Mammary epithelial cell (primary cell): ENCODE measurements at regions not wholly inside any gene's neighbourhood (a gene's known extent, or its start where the extent isn't known, plus 50 kb on each side); places are given as distances from the start of the nearest gene placed in this dataset.

Experiments used
- EZH2 ChIP-seq: IDR thresholded peaks from 2 replicates; pipeline ENCODE4 v1.6.1; 2012; ENCODE audit warnings: low read length, inconsistent platforms, borderline replicate concordance
- TF ChIP-seq, protein P1 (sequence below), 2 donors: IDR thresholded peaks in 1 of 2; conservative IDR thresholded peaks in 1 of 2; 2 replicates each; pipeline ENCODE4 v1.5.1; 2011 to 2012; ENCODE audit warnings: inconsistent platforms in 2 of 2, low read length in 2 of 2, mild to moderate bottlenecking in 2 of 2, control low read depth in 1 of 2, low read depth in 1 of 2; ENCODE audit not compliant: insufficient read depth in 1 of 2; ENCODE audit errors: extremely low read depth in 1 of 2

DNA sequence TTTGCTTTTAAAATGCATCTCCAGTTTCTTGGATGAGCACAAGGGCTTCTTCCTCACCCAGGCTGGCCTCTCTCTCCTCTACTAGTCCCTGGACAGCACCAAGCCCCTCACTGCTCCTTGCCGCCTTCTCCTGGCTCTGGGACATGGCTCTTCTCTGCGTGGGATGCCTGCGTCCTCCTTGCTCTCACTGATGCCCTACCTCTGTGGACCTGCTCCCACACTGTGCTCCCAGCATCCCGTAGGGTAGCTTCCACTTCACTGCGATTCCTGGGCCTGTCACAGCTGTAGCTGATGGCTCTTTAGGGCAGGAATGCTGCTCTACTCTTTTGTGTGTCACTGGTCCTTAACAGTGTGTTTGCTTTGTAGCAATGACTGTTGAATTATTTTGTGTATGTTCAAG, 136.3 kb downstream of the SNX19 start:
- TF ChIP-seq, protein P1, sequence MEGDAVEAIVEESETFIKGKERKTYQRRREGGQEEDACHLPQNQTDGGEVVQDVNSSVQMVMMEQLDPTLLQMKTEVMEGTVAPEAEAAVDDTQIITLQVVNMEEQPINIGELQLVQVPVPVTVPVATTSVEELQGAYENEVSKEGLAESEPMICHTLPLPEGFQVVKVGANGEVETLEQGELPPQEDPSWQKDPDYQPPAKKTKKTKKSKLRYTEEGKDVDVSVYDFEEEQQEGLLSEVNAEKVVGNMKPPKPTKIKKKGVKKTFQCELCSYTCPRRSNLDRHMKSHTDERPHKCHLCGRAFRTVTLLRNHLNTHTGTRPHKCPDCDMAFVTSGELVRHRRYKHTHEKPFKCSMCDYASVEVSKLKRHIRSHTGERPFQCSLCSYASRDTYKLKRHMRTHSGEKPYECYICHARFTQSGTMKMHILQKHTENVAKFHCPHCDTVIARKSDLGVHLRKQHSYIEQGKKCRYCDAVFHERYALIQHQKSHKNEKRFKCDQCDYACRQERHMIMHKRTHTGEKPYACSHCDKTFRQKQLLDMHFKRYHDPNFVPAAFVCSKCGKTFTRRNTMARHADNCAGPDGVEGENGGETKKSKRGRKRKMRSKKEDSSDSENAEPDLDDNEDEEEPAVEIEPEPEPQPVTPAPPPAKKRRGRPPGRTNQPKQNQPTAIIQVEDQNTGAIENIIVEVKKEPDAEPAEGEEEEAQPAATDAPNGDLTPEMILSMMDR (conservative IDR thresholded peaks at IDR 0.05 in 1 of 2, IDR thresholded peaks at IDR 0.05 in 1 of 2; ENCODE audit: extremely low read depth in 1 of 2, insufficient read depth in 1 of 2, low read depth in 1 of 2, low read length in 2 of 2) = no peak
- no peak for TF ChIP-seq EZH2
